ENCODE measurements at regions not wholly inside any gene's neighbourhood (a gene's known extent, or its start where the extent isn't known, plus 50 kb on each side); places are given as distances from the start of the nearest gene placed in this dataset.

DNA sequence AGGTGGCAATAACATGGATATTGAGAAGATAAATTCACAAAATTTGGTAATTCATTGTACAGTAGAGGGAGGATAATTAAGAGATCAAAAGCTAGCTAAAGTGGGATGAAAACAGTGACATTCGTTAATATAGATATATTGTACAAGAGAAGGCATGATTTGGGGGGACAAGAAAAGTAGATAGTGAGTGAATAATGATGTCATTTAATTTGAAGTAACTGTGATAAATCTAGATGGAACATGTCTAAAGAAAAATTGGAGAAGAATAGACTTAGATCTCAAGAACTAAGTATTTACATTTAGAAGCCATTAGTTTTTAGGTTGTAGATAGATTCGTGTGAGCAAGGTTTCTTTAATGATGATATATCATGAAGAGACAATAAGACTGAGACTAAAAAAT lies 594.0 kb upstream of the RGS18 start:
- TF ChIP-seq, protein P1, sequence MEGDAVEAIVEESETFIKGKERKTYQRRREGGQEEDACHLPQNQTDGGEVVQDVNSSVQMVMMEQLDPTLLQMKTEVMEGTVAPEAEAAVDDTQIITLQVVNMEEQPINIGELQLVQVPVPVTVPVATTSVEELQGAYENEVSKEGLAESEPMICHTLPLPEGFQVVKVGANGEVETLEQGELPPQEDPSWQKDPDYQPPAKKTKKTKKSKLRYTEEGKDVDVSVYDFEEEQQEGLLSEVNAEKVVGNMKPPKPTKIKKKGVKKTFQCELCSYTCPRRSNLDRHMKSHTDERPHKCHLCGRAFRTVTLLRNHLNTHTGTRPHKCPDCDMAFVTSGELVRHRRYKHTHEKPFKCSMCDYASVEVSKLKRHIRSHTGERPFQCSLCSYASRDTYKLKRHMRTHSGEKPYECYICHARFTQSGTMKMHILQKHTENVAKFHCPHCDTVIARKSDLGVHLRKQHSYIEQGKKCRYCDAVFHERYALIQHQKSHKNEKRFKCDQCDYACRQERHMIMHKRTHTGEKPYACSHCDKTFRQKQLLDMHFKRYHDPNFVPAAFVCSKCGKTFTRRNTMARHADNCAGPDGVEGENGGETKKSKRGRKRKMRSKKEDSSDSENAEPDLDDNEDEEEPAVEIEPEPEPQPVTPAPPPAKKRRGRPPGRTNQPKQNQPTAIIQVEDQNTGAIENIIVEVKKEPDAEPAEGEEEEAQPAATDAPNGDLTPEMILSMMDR (IDR thresholded peaks at IDR 0.05; ENCODE audit: low read depth, low read length): no peak
- Histone ChIP-seq H3K4me3 (ENCODE audit: low read depth, low read length) (no peak overlapping the region), H3K27ac (ENCODE audit: low read depth, low read length) (no peak overlapping the region), H3K27me3 (ENCODE audit: control insufficient read depth, insufficient read depth, low read length) (no peaks in the 10 kb centered on the region), H3K9me3 (ENCODE audit: control insufficient read depth, insufficient read depth, low read length) (no peaks in the 10 kb centered on the region)
- ChIA-PET CTCF (no interaction called here), POLR2A (no interaction called here)
- no peak for DNase-seq (ENCODE audit: low read depth, low spot score)

DNA sequence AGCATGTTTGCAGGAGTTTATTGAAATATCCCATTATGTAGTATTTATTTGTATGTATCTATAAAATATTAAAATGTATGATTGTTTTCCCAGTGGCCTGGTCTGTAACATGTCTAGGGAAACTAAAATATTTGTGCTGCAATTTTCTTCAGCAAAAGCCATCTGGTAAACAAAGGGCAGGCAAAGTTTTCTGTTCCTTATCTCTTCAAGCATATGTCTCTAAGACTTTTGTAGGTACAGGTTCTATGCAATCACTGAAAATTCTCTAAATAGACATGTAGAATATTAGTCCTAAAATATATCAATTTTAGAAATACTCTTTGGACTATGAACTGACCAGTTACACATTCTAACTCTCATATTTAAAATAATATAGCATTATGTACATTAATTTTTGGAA lies 585.8 kb upstream of the RGS18 start:
- ChIA-PET CTCF (no interaction called here), POLR2A (no interaction called here)

DNA sequence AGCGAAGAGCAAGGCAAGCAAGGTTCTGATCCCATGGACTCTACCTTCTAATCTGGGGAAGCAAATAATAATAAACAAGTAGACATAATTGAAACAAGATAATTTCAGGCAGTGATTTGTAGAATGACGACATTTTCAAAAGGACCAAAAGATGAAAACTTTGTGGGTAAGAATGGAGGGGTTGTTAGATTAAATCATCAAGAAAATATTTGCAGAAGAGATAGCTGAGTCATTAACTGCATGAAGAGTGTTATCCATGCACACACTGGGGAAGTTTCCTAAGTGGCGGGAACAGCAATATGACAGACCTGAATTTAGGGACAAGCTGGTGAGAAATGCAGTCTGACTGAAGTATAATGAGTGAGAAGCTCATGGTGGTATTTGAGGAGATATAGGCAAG lies 583.1 kb upstream of the RGS18 start:
- no peak overlapping the region for H3K4me3 ChIP-seq (ENCODE audit: low read depth, low read length)
- no peaks in the 10 kb centered on the region for H3K9me3 ChIP-seq (ENCODE audit: control insufficient read depth, insufficient read depth, low read length)
- H3K27me3 ChIP-seq (ENCODE audit: control insufficient read depth, insufficient read depth, low read length): no peaks in the 10 kb centered on the region
- ChIA-PET POLR2A (no interaction called here), CTCF (no interaction called here)
- TF ChIP-seq, protein P1 (IDR thresholded peaks at IDR 0.05; ENCODE audit: low read depth, low read length): no peak
- H3K27ac ChIP-seq (ENCODE audit: low read depth, low read length): no peak overlapping the region
- DNase-seq (ENCODE audit: low read depth, low spot score): no peak

More for the DNA sequence above, 585.8 kb upstream of the RGS18 start:
- TF ChIP-seq, protein P1 (IDR thresholded peaks at IDR 0.05; ENCODE audit: low read depth, low read length): no peak
- no peaks in the 10 kb centered on the region for H3K9me3 ChIP-seq (ENCODE audit: control insufficient read depth, insufficient read depth, low read length)
- H3K4me3 ChIP-seq (ENCODE audit: low read depth, low read length): no peak overlapping the region
- H3K27me3 ChIP-seq (ENCODE audit: control insufficient read depth, insufficient read depth, low read length): no peaks in the 10 kb centered on the region
- DNase-seq (ENCODE audit: low read depth, low spot score): no peak
- H3K27ac ChIP-seq (ENCODE audit: low read depth, low read length): no peak overlapping the region

DNA sequence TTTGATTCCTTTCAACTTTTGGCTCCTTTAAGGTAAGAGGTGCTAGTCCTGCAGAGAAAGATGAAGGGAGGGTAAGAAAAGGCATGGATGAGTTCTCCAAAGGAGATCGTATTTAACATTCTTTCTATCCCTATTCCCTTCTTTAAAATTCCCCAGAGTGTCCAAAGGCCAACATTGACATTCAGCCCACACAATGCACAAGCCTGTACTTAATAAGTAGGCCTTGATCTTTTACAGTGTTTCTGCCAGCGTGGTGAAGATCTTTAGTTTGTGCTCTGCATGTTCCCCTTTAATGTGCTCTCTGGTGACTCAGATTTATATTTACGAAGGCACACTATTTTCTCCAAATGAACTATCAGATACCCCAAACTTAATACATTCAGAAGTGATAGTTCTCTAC lies 582.5 kb upstream of the RGS18 start:
- DNase-seq (ENCODE audit: low read depth, low spot score): no peak
- ChIA-PET POLR2A (no interaction called here), CTCF (no interaction called here)
- Histone ChIP-seq H3K4me3 (ENCODE audit: low read depth, low read length) (no peak overlapping the region), H3K27me3 (ENCODE audit: control insufficient read depth, insufficient read depth, low read length) (no peaks in the 10 kb centered on the region), H3K27ac (ENCODE audit: low read depth, low read length) (no peak overlapping the region), H3K9me3 (ENCODE audit: control insufficient read depth, insufficient read depth, low read length) (no peaks in the 10 kb centered on the region)
- TF ChIP-seq, protein P1 (IDR thresholded peaks at IDR 0.05; ENCODE audit: low read depth, low read length): no peak

DNA sequence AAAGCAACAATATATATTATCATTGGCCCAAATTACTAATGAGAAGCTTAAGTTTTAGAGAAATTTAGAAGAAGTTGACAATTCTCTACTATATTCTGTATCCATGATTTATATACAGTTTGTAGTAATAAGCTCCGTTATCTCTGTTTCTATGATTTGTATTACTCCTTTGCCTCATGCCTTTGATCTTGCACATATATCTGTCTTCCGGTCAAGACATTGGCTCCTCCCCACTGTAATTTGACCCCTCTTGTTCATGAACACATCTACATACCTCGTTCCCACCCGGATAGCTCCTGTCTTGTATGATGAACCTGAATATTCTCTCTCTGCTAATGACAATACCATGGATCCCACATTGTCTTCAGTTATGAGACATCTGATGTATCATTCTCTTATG lies 581.0 kb upstream of the RGS18 start:
- POLR2A ChIA-PET: no interaction called here

More for the DNA sequence above, 581.0 kb upstream of the RGS18 start:
- no peak for DNase-seq (ENCODE audit: low read depth, low spot score)
- Histone ChIP-seq H3K4me3 (ENCODE audit: low read depth, low read length) (no peak overlapping the region), H3K9me3 (ENCODE audit: control insufficient read depth, insufficient read depth, low read length) (no peaks in the 10 kb centered on the region), H3K27ac (ENCODE audit: low read depth, low read length) (no peak overlapping the region), H3K27me3 (ENCODE audit: control insufficient read depth, insufficient read depth, low read length) (no peaks in the 10 kb centered on the region)
- TF ChIP-seq, protein P1 (IDR thresholded peaks at IDR 0.05; ENCODE audit: low read depth, low read length): no peak
- CTCF ChIA-PET: no interaction called here
